ENCODE measurements at regions not wholly inside any gene's neighbourhood (a gene's known extent, or its start where the extent isn't known, plus 50 kb on each side); places are given as distances from the start of the nearest gene placed in this dataset.

- DNase-seq, result no peak
Measured at GRCh38 chr1:95941121-95941798, 707.2 kb downstream of the RWDD3 start.

GRCh38 chr1:95948023-95948422, 714.0 kb downstream of the RWDD3 start:
- no peak for DNase-seq

- DNase-seq, result no peak
Measured at GRCh38 chr1:95951371-95952102, 717.5 kb downstream of the RWDD3 start.

GRCh38 chr1:95953015-95953414, 719.0 kb downstream of the RWDD3 start:
- DNase-seq, result no peak

- no peak for DNase-seq
Measured at GRCh38 chr1:95954585-95954984, 720.6 kb downstream of the RWDD3 start.

- DNase-seq, result no peak
Measured at GRCh38 chr1:95956215-95956614, 722.2 kb downstream of the RWDD3 start.

GRCh38 chr1:95957748-95958147, 723.7 kb downstream of the RWDD3 start:
- DNase-seq, result no peak

- DNase-seq, result no peak
Measured at GRCh38 chr1:95966866-95967265, 732.9 kb downstream of the RWDD3 start.

GRCh38 chr1:95974586-95974985, 740.6 kb downstream of the RWDD3 start:
- DNase-seq, result no peak

- no peak for DNase-seq
Measured at GRCh38 chr1:95982711-95983110, 738.9 kb upstream of the PTBP2 start.

- DNase-seq, result no peak
Measured at GRCh38 chr1:95983831-95984230, 737.8 kb upstream of the PTBP2 start.

GRCh38 chr1:95984798-95985374, 736.7 kb upstream of the PTBP2 start:
- no peak for DNase-seq

- no peak for DNase-seq
Measured at GRCh38 chr1:95990033-95990432, 731.6 kb upstream of the PTBP2 start.

- DNase-seq, result no peak
Measured at GRCh38 chr1:95991787-95992520, 729.6 kb upstream of the PTBP2 start.

GRCh38 chr1:95994643-95995042, 726.9 kb upstream of the PTBP2 start:
- DNase-seq, result no peak

GRCh38 chr1:96002201-96002600, 719.4 kb upstream of the PTBP2 start:
- DNase-seq, result no peak

GRCh38 chr1:96002969-96003964, 718.3 kb upstream of the PTBP2 start:
- no peak for DNase-seq

GRCh38 chr1:96009831-96010434, 711.7 kb upstream of the PTBP2 start:
- no peak for DNase-seq

GRCh38 chr1:96011606-96012005, 710.0 kb upstream of the PTBP2 start:
- no peak for DNase-seq

GRCh38 chr1:96016219-96016618, 705.4 kb upstream of the PTBP2 start:
- DNase-seq, result no peak

GRCh38 chr1:96020378-96020777, 701.2 kb upstream of the PTBP2 start:
- no peak for DNase-seq

GRCh38 chr1:96025062-96025461, 696.5 kb upstream of the PTBP2 start:
- no peak for DNase-seq

Data from NCI-H2029 treated with DMSO at 0.1 percent for 48 hours (cell line).